ENCODE measurements at regions not wholly inside any gene's neighbourhood (a gene's known extent, or its start where the extent isn't known, plus 50 kb on each side); places are given as distances from the start of the nearest gene placed in this dataset.

GRCh38 chr4:123919576-123920098 is 523.0 kb downstream of the SPRY1 start:
- TF ChIP-seq CTCF (optimal IDR thresholded peaks at IDR 0.05 in 1 of 3, IDR thresholded peaks at IDR 0.05 in 1 of 3, conservative IDR thresholded peaks at IDR 0.05 in 1 of 3; ENCODE audit: extremely low read depth in 1 of 3, insufficient read depth in 2 of 3, low read length in 3 of 3): no peak
- no peak for TF ChIP-seq EZH2 (IDR thresholded peaks at IDR 0.05; ENCODE audit: low read length)
